ENCODE measurements at regions not wholly inside any gene's neighbourhood (a gene's known extent, or its start where the extent isn't known, plus 50 kb on each side); places are given as distances from the start of the nearest gene placed in this dataset.

DNA sequence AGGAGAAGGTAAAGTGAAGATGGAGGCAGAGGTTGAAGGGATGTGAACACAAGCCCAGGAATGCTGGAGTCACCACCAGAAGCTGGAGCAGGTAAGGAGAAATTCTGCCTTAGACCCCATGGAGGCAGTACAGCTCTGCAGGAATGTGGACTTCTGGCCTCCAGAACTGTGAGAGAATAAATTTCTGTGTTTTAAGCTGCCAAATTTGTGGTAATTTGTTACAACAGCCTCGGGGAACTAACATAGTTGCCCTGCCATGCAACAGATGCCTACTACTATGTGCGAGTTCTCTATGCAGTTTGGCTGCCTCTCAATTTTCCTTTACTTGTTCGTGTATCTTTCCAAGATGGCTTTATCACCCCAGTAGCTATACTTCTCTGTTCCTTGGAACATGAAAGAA, 394.1 kb downstream of the TUSC7 start:
- no peak for DNase-seq (ENCODE audit: low read depth in 1 of 2, low spot score in 2 of 2)
- Histone ChIP-seq H3K27me3 (replicated peaks) (no peaks in the 10 kb centered on the region), H3K9me3 (replicated peaks) (0 out of 2 replicates have a peak, but pooled peaks cover 2% of the 10 kb centered on the region), H3K4me1 (replicated peaks) (peaks cover 26% of the 10 kb centered on the region), H3K4me3 (no peak overlapping the region), H3K27ac (no peak overlapping the region), H3K36me3 (no peaks in the 10 kb centered on the region)

DNA sequence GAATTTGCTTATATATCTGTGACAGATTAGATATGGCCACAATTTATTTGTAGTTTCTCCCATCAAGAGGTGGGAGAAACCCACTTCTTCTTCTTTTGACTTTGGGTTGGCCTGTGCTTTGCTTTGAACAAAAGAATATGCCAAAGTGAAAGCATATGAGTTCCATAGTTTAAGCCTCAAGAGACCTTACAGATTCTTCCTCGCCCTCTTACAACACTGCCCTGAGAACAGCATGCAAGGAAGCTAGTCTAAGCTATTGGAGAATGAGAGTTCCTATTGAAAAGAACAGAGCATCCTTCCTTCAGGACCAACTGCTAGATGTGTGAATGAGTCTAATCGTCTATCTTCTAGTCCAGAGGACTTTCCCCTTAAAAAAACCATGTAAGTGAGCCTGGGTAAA, 394.8 kb downstream of the TUSC7 start:
- peaks cover 32% of the 10 kb centered on the region for H3K4me1 ChIP-seq (replicated peaks)
- no peak overlapping the region for H3K4me3 ChIP-seq
- DNase-seq (ENCODE audit: low read depth in 1 of 2, low spot score in 2 of 2) = no peak
- 0 out of 2 replicates have a peak, but pooled peaks cover 2% of the 10 kb centered on the region for H3K9me3 ChIP-seq (replicated peaks)
- no peaks in the 10 kb centered on the region for H3K36me3 ChIP-seq
- no peaks in the 10 kb centered on the region for H3K27me3 ChIP-seq (replicated peaks)
- H3K27ac ChIP-seq = peak overlapping the region; percentile 54

- DNase-seq (ENCODE audit: low read depth in 1 of 2, low spot score in 2 of 2) = no peak
- H3K4me1 ChIP-seq (replicated peaks) = peaks cover 36% of the 10 kb centered on the region
- no peak overlapping the region for H3K4me3 ChIP-seq
- peak overlapping the region; percentile 54 for H3K27ac ChIP-seq
- H3K9me3 ChIP-seq (replicated peaks) = 0 out of 2 replicates have a peak, but pooled peaks cover 2% of the 10 kb centered on the region
- H3K27me3 ChIP-seq (replicated peaks) = no peaks in the 10 kb centered on the region
- H3K36me3 ChIP-seq = no peaks in the 10 kb centered on the region
Observed at GRCh38 chr3:117104792-117105191, 395.2 kb downstream of the TUSC7 start.

DNA sequence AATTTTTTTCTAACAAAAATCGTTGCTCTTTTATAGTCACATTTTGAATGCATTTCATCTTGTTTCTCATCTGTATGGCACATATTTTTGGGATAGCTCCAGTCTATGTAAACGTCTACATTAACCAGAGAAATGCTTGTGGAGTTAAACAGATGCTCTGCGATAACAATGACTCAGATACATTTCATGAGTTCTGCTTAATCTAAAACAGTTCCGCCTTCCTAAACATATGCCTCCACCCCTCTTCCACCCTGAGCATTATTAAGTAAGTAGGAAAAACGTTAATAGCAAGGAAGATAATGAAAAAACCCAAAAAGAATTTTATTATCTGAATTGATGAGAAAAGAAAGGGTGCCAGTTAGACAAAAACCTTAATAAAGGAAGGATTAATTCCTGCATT, 396.1 kb downstream of the TUSC7 start:
- Histone ChIP-seq H3K27me3 (replicated peaks) (no peaks in the 10 kb centered on the region), H3K4me1 (replicated peaks) (peaks cover 45% of the 10 kb centered on the region), H3K4me3 (no peak overlapping the region), H3K36me3 (no peaks in the 10 kb centered on the region), H3K9me3 (replicated peaks) (0 out of 2 replicates have a peak, but pooled peaks cover 2% of the 10 kb centered on the region), H3K27ac (peak overlapping the region; percentile 54)
- DNase-seq (ENCODE audit: low read depth in 1 of 2, low spot score in 2 of 2) = peak in 1 of 2 experiments; percentile 65

- 0 out of 2 replicates have a peak, but pooled peaks cover 2% of the 10 kb centered on the region for H3K9me3 ChIP-seq (replicated peaks)
- peak overlapping the region; percentile 54 for H3K27ac ChIP-seq
- no peak overlapping the region for H3K4me3 ChIP-seq
- peaks cover 46% of the 10 kb centered on the region for H3K4me1 ChIP-seq (replicated peaks)
- no peak for DNase-seq (ENCODE audit: low read depth in 1 of 2, low spot score in 2 of 2)
- no peaks in the 10 kb centered on the region for H3K27me3 ChIP-seq (replicated peaks)
- H3K36me3 ChIP-seq = no peaks in the 10 kb centered on the region
Observed at GRCh38 chr3:117106396-117106795, 396.8 kb downstream of the TUSC7 start.

GRCh38 chr3:117107946-117108345, 398.4 kb downstream of the TUSC7 start:
- no peak overlapping the region for H3K4me3 ChIP-seq
- 0 out of 2 replicates have a peak, but pooled peaks cover 2% of the 10 kb centered on the region for H3K9me3 ChIP-seq (replicated peaks)
- no peaks in the 10 kb centered on the region for H3K36me3 ChIP-seq
- H3K4me1 ChIP-seq (replicated peaks) = peaks cover 53% of the 10 kb centered on the region
- H3K27me3 ChIP-seq (replicated peaks) = no peaks in the 10 kb centered on the region
- no peak for DNase-seq (ENCODE audit: low read depth in 1 of 2, low spot score in 2 of 2)
- H3K27ac ChIP-seq = no peak overlapping the region

DNA sequence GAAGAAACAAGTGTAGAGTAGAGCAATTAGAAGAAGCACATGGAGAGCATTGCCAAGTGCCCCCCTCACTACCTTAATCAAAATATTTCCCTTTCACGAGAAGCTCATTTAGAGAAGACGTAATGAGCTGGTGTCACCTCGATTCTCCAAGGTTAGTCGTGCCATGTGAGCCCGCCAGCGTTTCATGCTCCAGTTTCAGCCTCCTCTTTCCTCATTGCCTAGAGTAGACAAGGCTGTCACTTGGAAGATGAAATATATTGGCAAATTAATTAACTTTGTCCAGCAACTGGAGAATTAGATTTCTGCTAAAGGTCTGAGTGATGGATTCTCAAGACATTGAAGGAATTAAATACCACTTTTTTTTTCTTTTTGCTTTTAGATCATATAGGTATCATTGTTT, 399.6 kb downstream of the TUSC7 start:
- no peak overlapping the region for H3K4me3 ChIP-seq
- H3K27ac ChIP-seq = no peak overlapping the region
- DNase-seq (ENCODE audit: low read depth in 1 of 2, low spot score in 2 of 2) = no peak
- H3K9me3 ChIP-seq (replicated peaks) = 0 out of 2 replicates have a peak, but pooled peaks cover 2% of the 10 kb centered on the region
- no peaks in the 10 kb centered on the region for H3K27me3 ChIP-seq (replicated peaks)
- H3K36me3 ChIP-seq = no peaks in the 10 kb centered on the region
- peaks cover 65% of the 10 kb centered on the region for H3K4me1 ChIP-seq (replicated peaks)

DNA sequence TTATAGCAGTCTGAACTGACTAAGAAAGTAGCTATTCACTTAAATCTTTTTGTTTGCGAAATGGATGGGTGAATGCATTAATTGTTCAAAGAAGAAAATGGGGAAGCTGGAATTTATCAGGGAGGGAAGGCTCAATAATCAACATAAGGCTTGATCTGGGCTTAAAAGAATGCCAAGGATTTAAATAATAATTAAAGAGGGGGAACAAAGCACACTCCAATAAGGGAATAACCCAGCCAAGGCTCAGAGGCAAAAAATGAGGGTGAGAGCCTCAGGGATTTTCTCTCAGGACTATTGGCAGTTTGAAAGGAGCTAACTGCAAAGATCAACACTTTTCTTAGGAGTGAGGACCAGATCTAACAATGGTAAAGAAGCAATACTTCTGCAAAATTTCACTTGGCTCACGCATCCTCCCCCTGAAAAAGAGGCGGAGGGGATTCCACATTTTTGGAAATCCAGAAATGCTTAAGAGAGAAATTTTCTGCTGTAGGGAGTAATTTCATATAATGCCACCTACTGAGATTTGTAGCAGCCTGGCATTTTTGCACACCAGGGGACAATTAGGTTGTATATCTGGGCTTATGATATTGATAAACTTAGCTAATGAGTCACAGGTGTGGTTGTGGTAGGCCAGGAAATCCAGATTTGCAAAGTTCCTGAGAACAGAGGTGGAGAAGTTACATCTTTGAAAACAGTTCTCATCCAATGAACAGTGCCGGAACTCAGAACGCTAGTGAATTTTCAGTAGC, 405.1 kb downstream of the TUSC7 start:
- Histone ChIP-seq H3K4me1 (replicated peaks) (peaks cover 81% of the 10 kb centered on the region), H3K27ac (peak overlapping the region; percentile 82), H3K36me3 (no peaks in the 10 kb centered on the region), H3K9me3 (replicated peaks) (no peaks in the 10 kb centered on the region), H3K4me3 (no peak overlapping the region), H3K27me3 (replicated peaks) (no peaks in the 10 kb centered on the region)
- DNase-seq (ENCODE audit: low read depth in 1 of 2, low spot score in 2 of 2) = peak; percentile 73 to 94

DNA sequence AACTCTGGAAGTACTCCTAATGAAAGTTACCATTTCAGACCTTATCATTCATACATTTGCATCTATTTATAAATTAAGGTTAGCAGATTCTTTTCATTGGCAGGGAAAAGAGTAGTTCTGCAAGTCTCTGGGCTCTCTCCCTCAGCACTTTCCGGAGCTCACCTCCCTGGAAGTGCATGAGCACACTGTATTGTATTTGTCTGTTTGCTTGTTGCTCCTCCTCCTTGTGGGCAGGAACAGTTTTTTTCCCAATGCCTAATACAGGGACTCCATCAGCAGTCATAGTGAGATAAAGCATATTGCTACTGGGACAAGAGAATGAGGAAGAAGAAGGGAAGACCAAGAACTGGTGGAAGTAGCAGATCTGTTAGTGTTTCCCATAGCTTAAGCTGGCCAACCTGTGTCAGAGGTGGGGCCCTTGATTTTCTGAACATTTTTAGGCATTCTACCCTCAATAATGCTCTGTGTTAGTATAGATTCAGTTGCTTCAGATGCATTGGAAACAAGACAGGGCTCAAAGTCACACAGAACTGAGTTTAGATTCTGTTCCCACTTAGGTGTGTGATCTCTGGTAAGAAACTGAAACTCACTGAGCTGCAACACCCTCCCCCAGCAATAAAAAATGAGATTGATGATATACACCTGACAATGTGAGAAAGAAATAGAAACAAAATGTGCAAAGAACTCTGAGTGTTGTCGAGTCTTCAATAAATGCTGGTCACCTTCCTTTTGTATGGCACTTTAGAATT, 407.8 kb downstream of the TUSC7 start:
- no peak for DNase-seq (ENCODE audit: low read depth in 1 of 2, low spot score in 2 of 2)
- H3K36me3 ChIP-seq = no peaks in the 10 kb centered on the region

DNA sequence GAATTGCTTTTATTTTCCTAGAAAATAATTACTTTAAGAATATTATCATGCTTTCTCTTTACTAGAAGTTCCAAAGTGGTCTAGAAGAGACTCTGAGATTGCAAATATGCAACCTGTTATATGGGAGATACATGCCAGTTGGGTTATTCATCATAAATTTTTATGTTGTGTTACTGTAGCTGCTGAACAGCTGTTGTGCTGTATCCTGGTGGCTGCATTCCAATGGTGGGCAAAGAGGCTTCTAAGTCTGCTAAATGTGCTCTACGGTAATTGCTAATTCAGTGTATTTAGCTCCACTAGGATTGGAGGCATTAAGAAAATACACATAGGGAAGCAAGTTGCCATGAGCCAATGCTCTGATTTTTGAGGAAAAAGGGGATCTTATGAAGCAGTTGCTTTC, 409.0 kb downstream of the TUSC7 start:
- no peaks in the 10 kb centered on the region for H3K9me3 ChIP-seq (replicated peaks)
- H3K36me3 ChIP-seq = no peaks in the 10 kb centered on the region
- no peak overlapping the region for H3K4me3 ChIP-seq
- peaks cover 67% of the 10 kb centered on the region for H3K4me1 ChIP-seq (replicated peaks)
- DNase-seq (ENCODE audit: low read depth in 1 of 2, low spot score in 2 of 2) = no peak
- H3K27me3 ChIP-seq (replicated peaks) = no peaks in the 10 kb centered on the region
- H3K27ac ChIP-seq = no peak overlapping the region

More for the DNA sequence above, 407.8 kb downstream of the TUSC7 start:
- no peak overlapping the region for H3K4me3 ChIP-seq
- H3K27me3 ChIP-seq (replicated peaks) = no peaks in the 10 kb centered on the region
- no peak overlapping the region for H3K27ac ChIP-seq
- peaks cover 69% of the 10 kb centered on the region for H3K4me1 ChIP-seq (replicated peaks)
- no peaks in the 10 kb centered on the region for H3K9me3 ChIP-seq (replicated peaks)

- no peak for DNase-seq (ENCODE audit: low read depth in 1 of 2, low spot score in 2 of 2)
- H3K27me3 ChIP-seq (replicated peaks) = no peaks in the 10 kb centered on the region
Observed at GRCh38 chr3:117120014-117120413, 410.4 kb downstream of the TUSC7 start.

GRCh38 chr3:117122609-117123008, 413.0 kb downstream of the TUSC7 start:
- Histone ChIP-seq H3K4me3 (no peak overlapping the region), H3K9me3 (replicated peaks) (no peaks in the 10 kb centered on the region), H3K27me3 (replicated peaks) (no peaks in the 10 kb centered on the region), H3K4me1 (replicated peaks) (peaks cover 39% of the 10 kb centered on the region), H3K27ac (no peak overlapping the region; the same call in 1 of the 2 replicates), H3K36me3 (no peaks in the 10 kb centered on the region)
- no peak for DNase-seq (ENCODE audit: low read depth in 1 of 2, low spot score in 2 of 2)

More at GRCh38 chr3:117120014-117120413, 410.4 kb downstream of the TUSC7 start:
- Histone ChIP-seq H3K36me3 (no peaks in the 10 kb centered on the region), H3K4me3 (no peak overlapping the region), H3K9me3 (replicated peaks) (no peaks in the 10 kb centered on the region), H3K27ac (no peak overlapping the region), H3K4me1 (replicated peaks) (peaks cover 61% of the 10 kb centered on the region)

DNA sequence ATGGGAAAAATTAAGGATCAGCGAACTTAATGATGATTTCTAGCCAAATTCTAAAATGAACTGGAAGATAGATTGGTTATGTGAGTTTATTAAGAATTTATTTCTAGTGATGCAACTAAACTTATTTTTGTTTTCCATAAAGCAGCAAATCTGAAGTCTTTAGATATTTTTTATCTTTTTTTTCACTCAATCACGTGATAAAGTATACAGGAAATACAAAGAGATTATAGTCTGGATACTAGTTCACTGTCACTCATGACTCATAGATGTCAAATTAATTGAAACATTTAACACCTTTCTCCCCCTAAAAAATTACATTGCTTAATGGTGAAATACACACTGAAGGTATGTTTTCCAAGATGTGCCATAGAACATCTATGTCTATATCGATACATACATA, 416.9 kb downstream of the TUSC7 start:
- no peak for DNase-seq (ENCODE audit: low read depth in 1 of 2, low spot score in 2 of 2)
- Histone ChIP-seq H3K36me3 (no peaks in the 10 kb centered on the region), H3K27me3 (replicated peaks) (no peaks in the 10 kb centered on the region), H3K4me1 (replicated peaks) (peaks cover 51% of the 10 kb centered on the region), H3K9me3 (replicated peaks) (no peaks in the 10 kb centered on the region), H3K27ac (no peak overlapping the region), H3K4me3 (no peak overlapping the region)

- Histone ChIP-seq H3K27me3 (replicated peaks) (no peaks in the 10 kb centered on the region), H3K9me3 (replicated peaks) (no peaks in the 10 kb centered on the region)
Observed at GRCh38 chr3:117126946-117127546, 417.5 kb downstream of the TUSC7 start.

More at GRCh38 chr3:117126946-117127546, 417.5 kb downstream of the TUSC7 start:
- Histone ChIP-seq H3K4me1 (replicated peaks) (peaks cover 51% of the 10 kb centered on the region), H3K27ac (peak overlapping the region; percentile 48; the same call in 1 of the 2 replicates), H3K4me3 (no peak overlapping the region), H3K36me3 (no peaks in the 10 kb centered on the region)
- no peak for DNase-seq (ENCODE audit: low read depth in 1 of 2, low spot score in 2 of 2)
